ENCODE measurements at regions not wholly inside any gene's neighbourhood (a gene's known extent, or its start where the extent isn't known, plus 50 kb on each side); places are given as distances from the start of the nearest gene placed in this dataset.

- H3K36me3 ChIP-seq (ENCODE audit: control insufficient read depth, insufficient read depth, low read length) = no peaks in the 10 kb centered on the region
- no peaks in the 10 kb centered on the region for H3K4me1 ChIP-seq (ENCODE audit: control insufficient read depth, insufficient read depth, low read length)
- no peak overlapping the region for H3K27ac ChIP-seq (ENCODE audit: insufficient read depth, low read depth, low read length, poor library complexity, severe bottlenecking)
- no peaks in the 10 kb centered on the region for H3K27me3 ChIP-seq (ENCODE audit: control insufficient read depth, insufficient read depth, low read length, poor library complexity, severe bottlenecking)
- no peaks in the 10 kb centered on the region for H3K9me3 ChIP-seq (ENCODE audit: control insufficient read depth, low read length)
- no peak overlapping the region for H3K4me3 ChIP-seq (ENCODE audit: insufficient read depth, low read depth, low read length)
- WGBS, 2 experiments = 86 to 90% methylated on average over 2 to 3 of the region's 3 CpGs
Observed at GRCh38 chr4:104263100-104263499, 231.6 kb downstream of the CXXC4 start.

GRCh38 chr4:104262678-104263077 lies 232.0 kb downstream of the CXXC4 start:
- WGBS, 2 experiments = 100% methylated on average over 1 of the region's 2 CpGs; no CpG with 5 or more reads in 1 of the 2 experiments
- no peaks in the 10 kb centered on the region for H3K9me3 ChIP-seq (ENCODE audit: control insufficient read depth, low read length)
- no peaks in the 10 kb centered on the region for H3K27me3 ChIP-seq (ENCODE audit: control insufficient read depth, insufficient read depth, low read length, poor library complexity, severe bottlenecking)
- H3K4me1 ChIP-seq (ENCODE audit: control insufficient read depth, insufficient read depth, low read length) = no peaks in the 10 kb centered on the region
- no peak overlapping the region for H3K27ac ChIP-seq (ENCODE audit: insufficient read depth, low read depth, low read length, poor library complexity, severe bottlenecking)
- H3K36me3 ChIP-seq (ENCODE audit: control insufficient read depth, insufficient read depth, low read length) = no peaks in the 10 kb centered on the region
- H3K4me3 ChIP-seq (ENCODE audit: insufficient read depth, low read depth, low read length) = no peak overlapping the region

GRCh38 chr4:104248726-104249125 lies 246.0 kb downstream of the CXXC4 start:
- Histone ChIP-seq H3K36me3 (ENCODE audit: control insufficient read depth, insufficient read depth, low read length) (no peaks in the 10 kb centered on the region), H3K27me3 (ENCODE audit: control insufficient read depth, insufficient read depth, low read length, poor library complexity, severe bottlenecking) (no peaks in the 10 kb centered on the region), H3K9me3 (ENCODE audit: control insufficient read depth, low read length) (no peaks in the 10 kb centered on the region), H3K27ac (ENCODE audit: insufficient read depth, low read depth, low read length, poor library complexity, severe bottlenecking) (no peak overlapping the region), H3K4me3 (ENCODE audit: insufficient read depth, low read depth, low read length) (no peak overlapping the region), H3K4me1 (ENCODE audit: control insufficient read depth, insufficient read depth, low read length) (no peaks in the 10 kb centered on the region)
- WGBS, 2 experiments = 79 to 91% methylated on average over 1 of the region's 1 CpG

GRCh38 chr4:104235967-104236366 lies 258.7 kb downstream of the CXXC4 start:
- no peak overlapping the region for H3K4me3 ChIP-seq (ENCODE audit: insufficient read depth, low read depth, low read length)
- no peaks in the 10 kb centered on the region for H3K27me3 ChIP-seq (ENCODE audit: control insufficient read depth, insufficient read depth, low read length, poor library complexity, severe bottlenecking)
- no peak overlapping the region for H3K27ac ChIP-seq (ENCODE audit: insufficient read depth, low read depth, low read length, poor library complexity, severe bottlenecking)
- H3K9me3 ChIP-seq (ENCODE audit: control insufficient read depth, low read length) = no peaks in the 10 kb centered on the region
- no peaks in the 10 kb centered on the region for H3K36me3 ChIP-seq (ENCODE audit: control insufficient read depth, insufficient read depth, low read length)
- H3K4me1 ChIP-seq (ENCODE audit: control insufficient read depth, insufficient read depth, low read length) = no peaks in the 10 kb centered on the region
- 87 to 95% methylated on average over 4 of the region's 4 CpGs for WGBS, 2 experiments

GRCh38 chr4:104217526-104217925 lies 277.2 kb downstream of the CXXC4 start:
- no peaks in the 10 kb centered on the region for H3K4me1 ChIP-seq (ENCODE audit: control insufficient read depth, insufficient read depth, low read length)
- no peaks in the 10 kb centered on the region for H3K36me3 ChIP-seq (ENCODE audit: control insufficient read depth, insufficient read depth, low read length)
- no peak overlapping the region for H3K4me3 ChIP-seq (ENCODE audit: insufficient read depth, low read depth, low read length)
- no peak overlapping the region for H3K27ac ChIP-seq (ENCODE audit: insufficient read depth, low read depth, low read length, poor library complexity, severe bottlenecking)
- WGBS, 2 experiments = 75% methylated on average over 1 of the region's 1 CpG; no CpG with 5 or more reads in 1 of the 2 experiments
- H3K9me3 ChIP-seq (ENCODE audit: control insufficient read depth, low read length) = no peaks in the 10 kb centered on the region
- H3K27me3 ChIP-seq (ENCODE audit: control insufficient read depth, insufficient read depth, low read length, poor library complexity, severe bottlenecking) = no peaks in the 10 kb centered on the region

- no peak overlapping the region for H3K4me3 ChIP-seq (ENCODE audit: insufficient read depth, low read depth, low read length)
- H3K9me3 ChIP-seq (ENCODE audit: control insufficient read depth, low read length) = no peaks in the 10 kb centered on the region
Observed at GRCh38 chr4:104211657-104212056, 283.0 kb downstream of the CXXC4 start.

GRCh38 chr4:104210420-104210819 lies 284.3 kb downstream of the CXXC4 start:
- Histone ChIP-seq H3K9me3 (ENCODE audit: control insufficient read depth, low read length) (no peaks in the 10 kb centered on the region), H3K27ac (ENCODE audit: insufficient read depth, low read depth, low read length, poor library complexity, severe bottlenecking) (no peak overlapping the region), H3K36me3 (ENCODE audit: control insufficient read depth, insufficient read depth, low read length) (no peaks in the 10 kb centered on the region), H3K4me3 (ENCODE audit: insufficient read depth, low read depth, low read length) (no peak overlapping the region), H3K4me1 (ENCODE audit: control insufficient read depth, insufficient read depth, low read length) (no peaks in the 10 kb centered on the region), H3K27me3 (ENCODE audit: control insufficient read depth, insufficient read depth, low read length, poor library complexity, severe bottlenecking) (no peaks in the 10 kb centered on the region)
- WGBS, 2 experiments = 77 to 79% methylated on average over 4 of the region's 4 CpGs

More at GRCh38 chr4:104211657-104212056, 283.0 kb downstream of the CXXC4 start:
- WGBS, 2 experiments = 98 to 100% methylated on average over 1 to 2 of the region's 2 CpGs
- Histone ChIP-seq H3K27me3 (ENCODE audit: control insufficient read depth, insufficient read depth, low read length, poor library complexity, severe bottlenecking) (no peaks in the 10 kb centered on the region), H3K36me3 (ENCODE audit: control insufficient read depth, insufficient read depth, low read length) (no peaks in the 10 kb centered on the region), H3K27ac (ENCODE audit: insufficient read depth, low read depth, low read length, poor library complexity, severe bottlenecking) (no peak overlapping the region), H3K4me1 (ENCODE audit: control insufficient read depth, insufficient read depth, low read length) (no peaks in the 10 kb centered on the region)

- Histone ChIP-seq H3K9me3 (ENCODE audit: control insufficient read depth, low read length) (no peaks in the 10 kb centered on the region), H3K36me3 (ENCODE audit: control insufficient read depth, insufficient read depth, low read length) (no peaks in the 10 kb centered on the region), H3K4me3 (ENCODE audit: insufficient read depth, low read depth, low read length) (no peak overlapping the region), H3K27ac (ENCODE audit: insufficient read depth, low read depth, low read length, poor library complexity, severe bottlenecking) (no peak overlapping the region), H3K4me1 (ENCODE audit: control insufficient read depth, insufficient read depth, low read length) (no peaks in the 10 kb centered on the region), H3K27me3 (ENCODE audit: control insufficient read depth, insufficient read depth, low read length, poor library complexity, severe bottlenecking) (no peaks in the 10 kb centered on the region)
- WGBS, 2 experiments = 89% methylated on average over 1 of the region's 1 CpG; no CpG with 5 or more reads in 1 of the 2 experiments
Observed at GRCh38 chr4:104206784-104207183, 287.9 kb downstream of the CXXC4 start.

- H3K27ac ChIP-seq (ENCODE audit: insufficient read depth, low read depth, low read length, poor library complexity, severe bottlenecking) = no peak overlapping the region
- no peaks in the 10 kb centered on the region for H3K36me3 ChIP-seq (ENCODE audit: control insufficient read depth, insufficient read depth, low read length)
- no peak overlapping the region for H3K4me3 ChIP-seq (ENCODE audit: insufficient read depth, low read depth, low read length)
- H3K9me3 ChIP-seq (ENCODE audit: control insufficient read depth, low read length) = no peaks in the 10 kb centered on the region
- H3K4me1 ChIP-seq (ENCODE audit: control insufficient read depth, insufficient read depth, low read length) = no peaks in the 10 kb centered on the region
- no peaks in the 10 kb centered on the region for H3K27me3 ChIP-seq (ENCODE audit: control insufficient read depth, insufficient read depth, low read length, poor library complexity, severe bottlenecking)
Observed at GRCh38 chr4:104205116-104205515, 289.6 kb downstream of the CXXC4 start.

GRCh38 chr4:104188301-104188700 lies 306.4 kb downstream of the CXXC4 start:
- Histone ChIP-seq H3K36me3 (ENCODE audit: control insufficient read depth, insufficient read depth, low read length) (no peaks in the 10 kb centered on the region), H3K27ac (ENCODE audit: insufficient read depth, low read depth, low read length, poor library complexity, severe bottlenecking) (no peak overlapping the region), H3K4me1 (ENCODE audit: control insufficient read depth, insufficient read depth, low read length) (no peaks in the 10 kb centered on the region), H3K9me3 (ENCODE audit: control insufficient read depth, low read length) (no peaks in the 10 kb centered on the region), H3K4me3 (ENCODE audit: insufficient read depth, low read depth, low read length) (no peak overlapping the region), H3K27me3 (ENCODE audit: control insufficient read depth, insufficient read depth, low read length, poor library complexity, severe bottlenecking) (no peaks in the 10 kb centered on the region)
- WGBS, 2 experiments = 29 to 38% methylated on average over 1 of the region's 1 CpG

GRCh38 chr4:104169437-104169836 lies 325.3 kb downstream of the CXXC4 start:
- no peaks in the 10 kb centered on the region for H3K4me1 ChIP-seq (ENCODE audit: control insufficient read depth, insufficient read depth, low read length)
- no peak overlapping the region for H3K27ac ChIP-seq (ENCODE audit: insufficient read depth, low read depth, low read length, poor library complexity, severe bottlenecking)
- 86% methylated on average over 1 of the region's 1 CpG; no CpG with 5 or more reads in 1 of the 2 experiments for WGBS, 2 experiments
- H3K36me3 ChIP-seq (ENCODE audit: control insufficient read depth, insufficient read depth, low read length) = no peaks in the 10 kb centered on the region
- no peaks in the 10 kb centered on the region for H3K9me3 ChIP-seq (ENCODE audit: control insufficient read depth, low read length)
- no peaks in the 10 kb centered on the region for H3K27me3 ChIP-seq (ENCODE audit: control insufficient read depth, insufficient read depth, low read length, poor library complexity, severe bottlenecking)
- no peak overlapping the region for H3K4me3 ChIP-seq (ENCODE audit: insufficient read depth, low read depth, low read length)

Data from ectodermal cell (in vitro differentiated cells).